Ishikawa (cell line): ENCODE measurements at regions not wholly inside any gene's neighbourhood (a gene's known extent, or its start where the extent isn't known, plus 50 kb on each side); places are given as distances from the start of the nearest gene placed in this dataset.

Source experiments
- CEBPB ChIP-seq: IDR thresholded peaks from 2 replicates; pipeline ENCODE4 v1.6.1; 2012
- CREB1 ChIP-seq: IDR thresholded peaks from 2 replicates; pipeline ENCODE4 v1.6.1; 2012; ENCODE audit warnings: low read depth
- EGR1 ChIP-seq: IDR thresholded peaks from 2 replicates; pipeline ENCODE4 v1.6.1; 2012
- EP300 ChIP-seq: IDR thresholded peaks from 2 replicates; pipeline ENCODE4 v1.6.1; 2012; ENCODE audit warnings: borderline replicate concordance
- FOXM1 ChIP-seq: IDR thresholded peaks from 2 replicates; pipeline ENCODE4 v1.6.1; 2012; ENCODE audit warnings: low read depth, borderline replicate concordance
- NFIC ChIP-seq: IDR thresholded peaks from 2 replicates; pipeline ENCODE4 v1.6.1; 2012
- RAD21 ChIP-seq: IDR thresholded peaks from 2 replicates; pipeline ENCODE4 v1.6.1; 2012; ENCODE audit warnings: low read depth
- REST ChIP-seq: IDR thresholded peaks from 2 replicates; pipeline ENCODE4 v1.6.1; 2012; ENCODE audit warnings: low read depth, mild to moderate bottlenecking
- TAF1 ChIP-seq: IDR thresholded peaks from 2 replicates; pipeline ENCODE4 v1.6.1; 2012; ENCODE audit warnings: low read depth, mild to moderate bottlenecking
- TCF12 ChIP-seq: IDR thresholded peaks from 2 replicates; pipeline ENCODE4 v1.6.1; 2012; ENCODE audit warnings: low read depth
- TEAD4 ChIP-seq: IDR thresholded peaks from 2 replicates; pipeline ENCODE4 v1.6.1; 2012
- YY1 ChIP-seq: IDR thresholded peaks from 2 replicates; pipeline ENCODE4 v1.6.1; 2012; ENCODE audit warnings: low read depth
- ZBTB7A ChIP-seq: IDR thresholded peaks from 2 replicates; pipeline ENCODE4 v1.6.1; 2012; ENCODE audit warnings: low read depth
- TF ChIP-seq, protein P1 (sequence below): IDR thresholded peaks from 2 replicates; pipeline ENCODE4 v1.6.1; 2012
- TF ChIP-seq, protein P2 (sequence below): IDR thresholded peaks from 2 replicates; pipeline ENCODE4 v1.6.1; 2012

GRCh38 chr2:152815634-152816257, 97.3 kb downstream of the ARL6IP6 start:
- TF ChIP-seq ZBTB7A: no peak
- TF ChIP-seq REST: no peak
- no peak for TF ChIP-seq CEBPB
- TF ChIP-seq, protein P1, sequence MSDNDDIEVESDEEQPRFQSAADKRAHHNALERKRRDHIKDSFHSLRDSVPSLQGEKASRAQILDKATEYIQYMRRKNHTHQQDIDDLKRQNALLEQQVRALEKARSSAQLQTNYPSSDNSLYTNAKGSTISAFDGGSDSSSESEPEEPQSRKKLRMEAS: no peak
- no peak for TF ChIP-seq TEAD4
- TF ChIP-seq, protein P2, sequence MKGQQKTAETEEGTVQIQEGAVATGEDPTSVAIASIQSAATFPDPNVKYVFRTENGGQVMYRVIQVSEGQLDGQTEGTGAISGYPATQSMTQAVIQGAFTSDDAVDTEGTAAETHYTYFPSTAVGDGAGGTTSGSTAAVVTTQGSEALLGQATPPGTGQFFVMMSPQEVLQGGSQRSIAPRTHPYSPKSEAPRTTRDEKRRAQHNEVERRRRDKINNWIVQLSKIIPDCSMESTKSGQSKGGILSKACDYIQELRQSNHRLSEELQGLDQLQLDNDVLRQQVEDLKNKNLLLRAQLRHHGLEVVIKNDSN: no peak
- no peak for TF ChIP-seq TCF12
- no peak for TF ChIP-seq YY1
- TF ChIP-seq EGR1: no peak
- no peak for TF ChIP-seq CREB1

- TF ChIP-seq TEAD4 (no peak), TAF1 (no peak), RAD21 (no peak), FOXM1 (no peak), CEBPB (no peak), EGR1 (no peak), TCF12 (no peak), ZBTB7A (no peak), NFIC (no peak), YY1 (no peak), REST (no peak), EP300 (no peak), CREB1 (no peak)
- TF ChIP-seq, protein P1: no peak
- TF ChIP-seq, protein P2: no peak
Measured at GRCh38 chr2:152814475-152815030, 96.1 kb downstream of the ARL6IP6 start.

GRCh38 chr2:152813351-152813750, 94.9 kb downstream of the ARL6IP6 start:
- TF ChIP-seq TAF1 (no peak), CEBPB (no peak), NFIC (no peak), CREB1 (no peak), RAD21 (no peak), TCF12 (no peak), EGR1 (no peak)
- TF ChIP-seq, protein P2: no peak
- TF ChIP-seq, protein P1: no peak
